Erythroblast (primary cell): ENCODE measurements at regions not wholly inside any gene's neighbourhood (a gene's known extent, or its start where the extent isn't known, plus 50 kb on each side); places are given as distances from the start of the nearest gene placed in this dataset.

Experiments used
- GATA1 ChIP-seq: IDR thresholded peaks from 2 replicates; pipeline ENCODE4 v1.6.1; 2011; ENCODE audit warnings: low read depth, mild to moderate bottlenecking, control low read depth, low read length, moderate library complexity
- POLR2A ChIP-seq: IDR thresholded peaks from 2 replicates; pipeline ENCODE4 v1.6.1; 2011; ENCODE audit warnings: mild to moderate bottlenecking, low read length

DNA sequence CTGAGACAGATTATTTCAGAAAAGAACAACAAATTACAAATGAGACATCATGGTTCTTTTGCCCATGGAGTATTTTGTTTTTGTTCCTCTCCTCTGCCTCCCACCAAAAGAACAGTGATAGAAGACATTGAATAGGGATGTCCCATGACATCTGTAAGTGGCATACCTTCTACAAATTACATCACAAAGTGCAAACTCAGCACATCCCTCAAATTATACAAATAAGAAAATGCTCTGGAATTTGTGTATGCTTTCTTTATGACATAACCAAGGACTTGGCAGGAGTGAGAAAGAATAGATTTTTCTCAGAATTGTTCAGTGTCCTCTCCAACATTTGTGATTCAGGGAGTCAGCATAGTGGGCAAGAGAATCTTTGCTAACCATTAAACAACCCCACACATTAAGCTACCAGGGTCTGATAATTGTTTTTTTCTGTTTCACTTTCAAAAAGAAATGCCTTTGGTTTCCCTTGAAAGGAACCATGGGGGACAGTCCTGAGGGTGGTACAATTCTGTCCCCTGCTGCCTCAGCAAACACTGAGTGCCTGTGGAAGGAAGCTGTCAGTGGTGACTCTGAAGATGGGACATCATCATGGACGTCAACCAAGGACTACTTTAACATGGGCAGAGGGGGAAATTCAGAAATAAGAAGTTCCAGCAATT is 430.3 kb downstream of the AASDHPPT start:
- no peak for TF ChIP-seq POLR2A
- no peak for TF ChIP-seq GATA1
